Body of pancreas (tissue), 4 donors: ENCODE measurements at regions not wholly inside any gene's neighbourhood (a gene's known extent, or its start where the extent isn't known, plus 50 kb on each side); places are given as distances from the start of the nearest gene placed in this dataset.

ENCODE experiments used
- CTCF ChIP-seq, 7 experiments: fragments of 450-650 bp in 4 of 7; fragments of 200-600 bp in 3 of 7; sonication (generic) in 3 of 7; IDR thresholded peaks; one replicate each; pipeline ENCODE4 v1.5.1; 2016 to 2019; ENCODE audit warnings: antibody characterized with exemption in 7 of 7
- POLR2A ChIP-seq, 3 donors: fragments of 450-650 bp; IDR thresholded peaks; one replicate each; pipeline ENCODE4 v1.6.1; 2016; ENCODE audit warnings: antibody characterized with exemption in 3 of 3, mild to moderate bottlenecking in 2 of 3

DNA sequence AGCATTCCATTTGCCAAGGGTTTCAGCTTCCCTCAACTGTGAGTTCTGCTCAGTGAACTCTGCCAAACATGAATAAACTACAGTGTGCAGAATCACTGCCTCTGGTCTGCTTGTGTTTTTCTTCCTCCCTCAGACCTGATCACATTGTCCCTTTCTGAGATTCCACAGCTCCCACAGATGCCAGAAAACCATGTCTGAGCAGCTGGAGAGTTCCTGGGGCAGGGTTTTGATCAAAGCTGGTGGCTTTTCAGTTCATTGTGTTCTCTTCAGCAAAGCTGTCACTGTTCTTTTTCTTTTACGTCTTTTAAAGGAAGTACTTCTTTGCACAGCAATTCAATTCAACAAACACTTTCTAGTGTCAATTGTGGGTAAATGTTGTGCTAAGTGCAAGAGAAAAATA is 555.8 kb downstream of the RBFOX1 start:
- no peak for TF ChIP-seq CTCF (IDR thresholded peaks at IDR 0.05)
- TF ChIP-seq POLR2A (IDR thresholded peaks at IDR 0.05) = no peak
